ENCODE measurements at regions not wholly inside any gene's neighbourhood (a gene's known extent, or its start where the extent isn't known, plus 50 kb on each side); places are given as distances from the start of the nearest gene placed in this dataset.

GRCh38 chr16:73287859-73288405 is 240.0 kb upstream of the ZFHX3 start:
- no peak for DNase-seq

GRCh38 chr16:73286346-73287267 is 238.7 kb upstream of the ZFHX3 start:
- no peak for DNase-seq

GRCh38 chr16:73285436-73286201 is 237.7 kb upstream of the ZFHX3 start:
- DNase-seq = no peak

DNA sequence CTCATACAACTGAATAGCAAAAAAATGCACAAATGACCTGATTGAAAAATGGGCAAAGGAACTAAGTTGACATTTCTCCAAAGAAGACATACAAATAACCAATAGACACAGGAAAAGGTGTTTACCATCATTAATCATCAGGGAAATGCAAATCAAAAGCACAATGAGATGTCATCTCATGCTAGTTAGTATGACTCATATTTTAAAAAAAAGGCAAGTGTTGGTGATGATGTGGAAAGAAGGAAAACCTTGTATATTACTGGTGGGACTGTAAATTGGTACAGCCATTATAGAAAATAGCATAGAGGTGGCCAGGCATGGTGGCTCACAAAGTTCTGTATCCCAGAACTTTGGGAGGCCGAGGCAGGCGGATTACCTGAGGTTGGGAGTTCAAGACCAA is 232.5 kb upstream of the ZFHX3 start:
- DNase-seq = no peak

GRCh38 chr16:73279451-73279850 is 231.5 kb upstream of the ZFHX3 start:
- no peak for DNase-seq

GRCh38 chr16:73277071-73277470 is 229.1 kb upstream of the ZFHX3 start:
- DNase-seq = no peak

- DNase-seq = no peak
Observed at GRCh38 chr16:73275448-73275847, 227.5 kb upstream of the ZFHX3 start.

DNA sequence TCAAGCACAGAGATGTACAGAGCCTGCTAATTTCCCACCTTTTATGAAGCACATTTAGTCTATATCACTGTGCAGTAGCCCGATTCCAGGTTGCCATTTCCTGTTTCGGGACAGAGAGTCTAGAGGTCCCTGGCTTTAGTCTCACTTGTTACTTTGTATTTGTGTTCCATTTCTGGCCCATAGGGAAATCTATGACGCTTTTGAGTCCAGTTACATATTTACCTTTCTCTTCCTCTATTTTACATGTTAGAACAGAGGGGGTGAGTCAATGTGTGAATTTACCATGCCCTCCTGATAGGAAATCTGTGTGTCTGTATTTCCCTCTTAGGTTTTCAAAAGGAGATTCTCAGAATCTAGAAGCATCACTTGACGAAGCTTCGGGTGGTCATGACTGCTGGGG is 227.1 kb upstream of the ZFHX3 start:
- DNase-seq = no peak

GRCh38 chr16:73274140-73274539 is 226.2 kb upstream of the ZFHX3 start:
- no peak for DNase-seq

DNA sequence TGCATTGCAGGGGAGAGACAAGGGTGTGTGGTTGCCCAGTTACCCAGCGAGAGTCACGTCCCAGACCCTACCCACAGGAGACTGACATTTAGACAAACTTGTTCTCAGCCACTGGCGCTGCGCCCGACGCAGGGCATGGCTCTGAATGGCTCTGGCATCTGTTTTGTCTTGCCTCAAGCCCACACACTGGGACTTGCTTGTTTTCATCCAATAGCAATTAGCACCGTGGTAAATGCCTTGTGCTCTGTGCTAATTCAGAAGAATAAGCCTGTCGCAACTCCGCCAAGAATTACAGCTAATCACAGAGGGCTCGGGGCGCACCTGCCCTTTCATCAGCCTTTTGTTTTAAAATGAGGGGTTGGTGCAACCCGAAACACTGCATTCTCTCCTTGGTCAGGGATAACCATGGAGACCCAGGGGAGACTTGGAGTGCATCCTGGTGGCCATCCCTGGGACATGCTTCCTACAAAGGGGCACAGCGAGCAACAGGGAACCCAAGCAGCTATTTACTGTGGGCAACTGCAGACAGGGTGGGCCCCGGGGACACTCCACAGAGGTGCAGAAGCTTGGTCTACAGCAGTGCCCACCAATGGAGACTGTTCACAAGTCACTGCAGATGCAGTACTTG is 220.6 kb upstream of the ZFHX3 start:
- peak; percentile 49 for DNase-seq

GRCh38 chr16:73265935-73266334 is 218.0 kb upstream of the ZFHX3 start:
- no peak for DNase-seq

DNA sequence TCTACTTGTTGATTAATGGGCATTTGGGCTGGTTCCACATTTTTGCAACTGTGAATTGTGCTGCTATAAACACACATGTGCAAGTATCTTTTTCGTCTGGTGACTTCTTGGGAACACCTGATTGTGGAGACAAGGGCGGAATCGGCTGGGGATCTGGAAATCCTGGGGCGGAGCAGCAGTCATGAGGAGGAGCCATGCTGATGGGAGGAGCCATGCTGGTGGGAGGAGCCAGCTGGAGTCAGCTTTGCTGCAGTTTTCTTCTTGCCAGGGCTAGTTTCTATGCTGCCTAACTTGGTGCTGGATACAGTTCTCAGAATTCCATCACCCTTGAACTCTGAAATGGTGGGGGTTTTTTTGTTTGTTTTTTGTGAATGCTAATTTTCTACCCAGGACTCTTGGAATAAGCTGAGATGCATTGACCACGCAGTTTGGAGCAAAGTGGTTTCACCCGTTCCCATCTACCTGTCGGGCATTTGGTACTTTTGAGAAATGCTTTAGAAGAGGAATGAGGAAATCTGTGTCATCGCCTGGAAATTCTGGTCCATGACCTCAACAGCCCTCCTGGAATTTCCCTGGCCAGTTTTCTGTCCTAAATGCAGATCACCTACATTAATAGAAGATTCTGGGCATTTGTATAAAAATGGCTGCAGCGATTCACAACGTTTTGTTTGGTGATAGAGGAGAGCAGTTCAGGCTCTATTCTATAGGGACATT is 217.4 kb upstream of the ZFHX3 start:
- DNase-seq = no peak

DNA sequence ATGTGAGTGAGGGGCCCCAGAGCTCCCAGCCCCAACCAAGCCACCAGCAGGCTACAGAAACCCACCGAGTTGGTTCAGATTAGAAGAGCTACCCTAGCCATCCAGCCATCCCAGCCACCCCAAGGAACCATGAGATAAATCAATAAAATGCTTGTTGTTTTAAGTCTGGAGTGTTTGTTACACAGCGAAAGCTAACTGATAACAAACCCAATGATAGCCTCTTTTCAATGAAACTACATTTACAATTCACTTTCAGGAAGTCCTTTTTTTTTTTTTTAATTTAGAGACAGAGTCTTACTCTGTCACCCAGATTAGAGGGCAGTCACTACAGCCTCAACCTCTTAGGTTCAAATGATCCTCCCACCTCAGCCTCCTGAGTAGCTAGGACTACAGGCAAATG is 215.0 kb upstream of the ZFHX3 start:
- no peak for DNase-seq

DNA sequence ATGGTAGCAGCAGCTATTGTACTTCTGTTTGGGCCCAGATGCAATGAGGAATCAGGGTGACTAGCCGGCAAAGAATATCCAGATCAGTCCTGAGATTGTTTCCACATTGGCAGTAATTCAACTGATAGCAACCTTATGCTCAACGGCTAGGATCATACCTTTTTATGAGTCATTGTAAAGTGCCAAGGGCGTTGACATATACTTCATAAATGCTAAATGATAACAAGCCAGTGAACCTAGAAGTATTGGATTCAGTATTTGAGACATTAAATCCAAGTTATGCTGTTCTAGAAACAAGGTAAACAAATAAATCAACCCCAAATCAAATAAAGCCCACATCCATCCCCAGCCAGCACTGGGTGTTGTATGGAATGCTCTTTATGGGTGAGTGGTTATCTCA is 207.1 kb upstream of the ZFHX3 start:
- peak; percentile 60 for DNase-seq

DNA sequence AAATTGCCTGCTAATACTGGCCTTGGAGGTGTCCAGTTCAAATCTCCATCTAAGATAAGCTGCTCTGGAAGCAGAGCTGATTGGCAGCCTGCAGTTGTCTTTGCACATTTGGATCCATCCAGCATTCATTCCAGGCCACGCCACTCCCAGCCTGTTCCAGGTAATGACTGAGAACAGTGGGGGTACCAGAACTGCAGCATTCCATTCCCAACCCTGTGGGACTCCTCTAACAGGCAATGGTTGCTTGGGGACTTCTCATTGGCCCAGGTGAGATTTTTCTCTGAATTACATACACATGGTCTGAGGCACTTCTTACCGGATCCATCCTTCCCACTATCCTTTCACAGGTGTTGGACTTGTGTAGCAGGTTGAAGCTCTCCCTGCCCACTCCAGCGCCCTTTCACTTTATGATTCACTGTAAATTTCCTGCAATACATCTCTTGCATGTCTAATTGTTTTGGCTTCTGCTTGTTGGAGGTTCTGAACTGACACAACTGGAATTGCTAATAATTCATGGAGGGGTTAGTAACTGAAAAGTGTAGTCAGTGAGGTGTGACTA is 206.1 kb upstream of the ZFHX3 start:
- no peak for DNase-seq

DNA sequence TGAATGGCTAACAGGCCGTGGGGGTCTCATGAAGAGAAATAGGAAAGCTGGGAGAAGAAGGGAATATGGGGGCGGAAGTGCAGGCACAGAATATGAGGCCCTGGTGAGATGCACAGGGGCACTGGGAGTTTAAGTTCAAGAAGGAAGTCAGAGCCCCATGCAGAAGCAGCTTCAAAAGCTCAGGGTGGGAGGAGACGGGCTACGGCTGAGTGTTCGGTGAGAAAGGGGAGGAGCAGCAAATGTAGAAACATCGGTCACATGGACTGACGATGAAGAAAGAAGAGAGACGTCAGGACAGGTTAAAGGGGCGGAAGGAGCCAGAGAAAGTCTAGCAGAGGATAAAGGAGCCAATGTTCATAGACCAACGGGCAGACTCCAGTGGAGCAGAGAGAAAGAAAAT is 204.5 kb upstream of the ZFHX3 start:
- DNase-seq = no peak

GRCh38 chr16:73251608-73252007 is 203.7 kb upstream of the ZFHX3 start:
- DNase-seq = no peak

- no peak for DNase-seq
Observed at GRCh38 chr16:73248316-73248715, 200.4 kb upstream of the ZFHX3 start.

- DNase-seq = no peak
Observed at GRCh38 chr16:73240920-73241319, 193.0 kb upstream of the ZFHX3 start.

DNA sequence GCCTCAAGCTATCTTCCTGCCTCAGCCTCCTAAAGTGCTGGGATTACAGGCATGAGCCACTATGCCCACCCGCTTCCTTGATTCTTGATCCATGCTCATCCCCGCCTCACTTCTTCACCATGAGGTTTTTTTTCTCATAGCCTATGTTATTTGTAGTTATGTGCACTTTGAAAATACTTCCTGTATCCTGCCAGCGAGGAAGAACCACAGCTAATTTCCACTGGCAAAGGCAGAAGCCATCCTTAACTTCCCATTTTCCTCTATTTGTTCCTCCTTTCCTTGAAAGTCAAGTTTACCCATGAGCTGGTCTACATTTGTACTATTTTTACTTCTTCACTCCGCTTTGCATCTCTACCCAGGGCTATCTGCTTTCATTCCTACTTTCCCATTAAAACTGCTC is 189.7 kb upstream of the ZFHX3 start:
- no peak for DNase-seq

GRCh38 chr16:73234496-73234895 is 186.6 kb upstream of the ZFHX3 start:
- no peak for DNase-seq

GRCh38 chr16:73233846-73234424 is 186.0 kb upstream of the ZFHX3 start:
- DNase-seq = no peak

Data from NCI-H345 (cell line).